HG03039 (cell line): ENCODE measurements at regions not wholly inside any gene's neighbourhood (a gene's known extent, or its start where the extent isn't known, plus 50 kb on each side); places are given as distances from the start of the nearest gene placed in this dataset.

Experiments
- ATAC-seq: cut with Tn5 transposase; IDR thresholded peaks from one replicate; pipeline ENCODE4 v1.9.1; 2021; ENCODE audit warnings: mild to moderate bottlenecking, moderate library complexity; ENCODE audit not compliant: unreplicated experiment

GRCh38 chr4:155564880-155565279, 101.8 kb upstream of the GUCY1A1 start:
- no peak for ATAC-seq

- ATAC-seq: no peak
Observed at GRCh38 chr4:155564086-155564485, 102.6 kb upstream of the GUCY1A1 start.

GRCh38 chr4:155559915-155560314, 106.7 kb upstream of the GUCY1A1 start:
- ATAC-seq: no peak

GRCh38 chr4:155552180-155552579, 114.5 kb upstream of the GUCY1A1 start:
- ATAC-seq: no peak

GRCh38 chr4:155548173-155548572, 118.5 kb upstream of the GUCY1A1 start:
- no peak for ATAC-seq

- no peak for ATAC-seq
Observed at GRCh38 chr4:155546451-155546850, 120.2 kb upstream of the GUCY1A1 start.

- no peak for ATAC-seq
Observed at GRCh38 chr4:155545456-155545855, 121.2 kb upstream of the GUCY1A1 start.

GRCh38 chr4:155544547-155544946, 122.1 kb upstream of the GUCY1A1 start:
- no peak for ATAC-seq

GRCh38 chr4:155543126-155543765, 123.4 kb upstream of the GUCY1A1 start:
- ATAC-seq: no peak

GRCh38 chr4:155542415-155542814, 124.2 kb upstream of the GUCY1A1 start:
- ATAC-seq: no peak

GRCh38 chr4:155541716-155542115, 124.9 kb upstream of the GUCY1A1 start:
- ATAC-seq: no peak

GRCh38 chr4:155540698-155541097, 126.0 kb upstream of the GUCY1A1 start:
- no peak for ATAC-seq

GRCh38 chr4:155539746-155540145, 126.9 kb upstream of the GUCY1A1 start:
- no peak for ATAC-seq

- ATAC-seq: no peak
Observed at GRCh38 chr4:155535802-155536454, 130.7 kb upstream of the GUCY1A1 start.

GRCh38 chr4:155532373-155533085, 134.1 kb upstream of the GUCY1A1 start:
- no peak for ATAC-seq

- no peak for ATAC-seq
Observed at GRCh38 chr4:155530857-155531256, 135.8 kb upstream of the GUCY1A1 start.

GRCh38 chr4:155530290-155530689, 136.4 kb upstream of the GUCY1A1 start:
- no peak for ATAC-seq

- ATAC-seq: no peak
Observed at GRCh38 chr4:155529716-155530115, 136.9 kb upstream of the GUCY1A1 start.

- no peak for ATAC-seq
Observed at GRCh38 chr4:155529272-155529671, 137.4 kb upstream of the GUCY1A1 start.

GRCh38 chr4:155526452-155527169, 140.0 kb upstream of the GUCY1A1 start:
- ATAC-seq: no peak

- no peak for ATAC-seq
Observed at GRCh38 chr4:155524926-155525455, 141.7 kb upstream of the GUCY1A1 start.
